Naive B cell (primary cell): ENCODE measurements at regions not wholly inside any gene's neighbourhood (a gene's known extent, or its start where the extent isn't known, plus 50 kb on each side); places are given as distances from the start of the nearest gene placed in this dataset.
A peak's percentile ranks its signal among the peaks of the same experiment; 100 is the strongest.

Experiments
- ATAC-seq, 2 donors: fragments of 150-1000 bp; cut with Tn5 transposase; 2 replicates each; pipeline ENCODE4 v1.10.0; 2021; ENCODE audit warnings: low read depth in 2 of 2, mild to moderate bottlenecking in 2 of 2, moderate library complexity in 2 of 2
- DNase-seq: peaks from one replicate; pipeline ENCODE4 v3.0.0; 2022
- H3K27ac Mint-ChIP-seq, 6 donors: one replicate each; pipeline ENCODE4 v1.8.0; 2020 to 2022; ENCODE audit warnings: mild to moderate bottlenecking in 6 of 6, mixed read lengths in 6 of 6, moderate library complexity in 5 of 6, inconsistent platforms in 2 of 6
- H3K27me3 Mint-ChIP-seq, 3 donors: one replicate each; pipeline ENCODE4 v1.8.0; 2021 to 2022; ENCODE audit warnings: mixed read lengths in 3 of 3, mild to moderate bottlenecking in 1 of 3
- H3K36me3 Mint-ChIP-seq, 2 donors: one replicate each; pipeline ENCODE4 v1.8.0; 2020 to 2022; ENCODE audit warnings: mixed read lengths in 2 of 2, inconsistent platforms in 1 of 2, mild to moderate bottlenecking in 1 of 2
- H3K4me1 Mint-ChIP-seq, 3 donors: one replicate each; pipeline ENCODE4 v1.8.0; 2020 to 2022; ENCODE audit warnings: mixed read lengths in 3 of 3, inconsistent platforms in 1 of 3, mild to moderate bottlenecking in 1 of 3, moderate library complexity in 1 of 3
- H3K4me3 Mint-ChIP-seq, 8 donors: one replicate each; pipeline ENCODE4 v1.8.0; 2020 to 2022; ENCODE audit warnings: mild to moderate bottlenecking in 8 of 8, mixed read lengths in 8 of 8, moderate library complexity in 8 of 8, inconsistent platforms in 2 of 8
- H3K9me3 Mint-ChIP-seq, 7 donors: one replicate each; pipeline ENCODE4 v1.8.0; 2020 to 2022; ENCODE audit warnings: mixed read lengths in 7 of 7, mild to moderate bottlenecking in 5 of 7, inconsistent platforms in 2 of 7, moderate library complexity in 1 of 7

DNA sequence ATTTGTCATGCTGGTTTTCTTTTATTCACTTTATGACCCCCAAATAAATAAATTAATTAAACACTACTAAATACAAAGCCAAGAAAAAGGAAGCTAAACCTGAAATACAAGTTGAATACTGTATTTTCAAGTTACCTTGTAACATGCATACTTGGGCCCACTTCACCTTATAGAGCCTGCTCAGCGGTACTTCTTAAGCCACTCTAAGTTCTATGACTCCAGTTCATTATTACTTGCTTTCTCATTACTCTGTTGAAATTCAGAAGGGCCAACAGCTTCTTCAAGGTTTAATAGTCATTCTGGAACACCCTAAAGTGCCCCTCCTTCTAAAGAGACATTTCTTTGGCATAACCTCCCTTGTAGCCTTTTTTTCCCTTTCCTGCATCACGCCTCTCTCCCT, 844.5 kb downstream of the RPA4 start:
- H3K27me3 Mint-ChIP-seq = peaks cover 0 to 6% (median 0%) of the 10 kb centered on the region in 3 donors
- H3K9me3 Mint-ChIP-seq = peaks cover 0 to 6% (median 0%) of the 10 kb centered on the region in 7 donors
- ATAC-seq (no peak), DNase-seq (no peak)
- no peak overlapping the region for H3K4me3 Mint-ChIP-seq
- no peak overlapping the region for H3K27ac Mint-ChIP-seq
- no peaks in the 10 kb centered on the region for H3K4me1 Mint-ChIP-seq
- no peaks in the 10 kb centered on the region for H3K36me3 Mint-ChIP-seq

GRCh38 chrX:97740044-97740443, 856.3 kb downstream of the RPA4 start:
- H3K27ac Mint-ChIP-seq = no peak overlapping the region
- no peak overlapping the region for H3K4me3 Mint-ChIP-seq
- H3K9me3 Mint-ChIP-seq = peaks cover 0 to 5% (median 2%) of the 10 kb centered on the region in 7 donors
- H3K36me3 Mint-ChIP-seq = no peaks in the 10 kb centered on the region
- DNase-seq (no peak), ATAC-seq (no peak)
- no peaks in the 10 kb centered on the region for H3K4me1 Mint-ChIP-seq
- H3K27me3 Mint-ChIP-seq = peaks cover 0 to 4% (median 0%) of the 10 kb centered on the region in 3 donors

DNA sequence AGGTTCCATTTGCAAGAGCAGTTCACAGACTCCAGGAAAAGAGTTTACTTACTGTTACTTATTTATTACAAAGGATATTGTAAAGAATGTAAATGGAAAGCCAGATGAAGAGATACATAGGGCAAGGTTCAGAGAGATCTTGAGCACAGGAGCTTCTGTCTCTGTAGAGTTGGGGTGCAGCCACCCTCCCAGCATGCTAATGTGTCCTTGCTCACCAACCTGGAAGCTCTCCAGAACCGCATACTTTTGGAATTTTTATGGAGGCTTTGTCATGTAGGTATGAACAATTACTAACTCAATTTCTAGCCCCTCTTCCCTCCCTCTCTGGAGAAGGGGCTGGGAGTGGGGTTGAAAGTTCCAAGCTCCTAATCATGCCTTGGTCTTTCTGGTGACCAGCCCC, 857.2 kb downstream of the RPA4 start:
- H3K4me1 Mint-ChIP-seq = no peaks in the 10 kb centered on the region
- peaks cover 0 to 4% (median 0%) of the 10 kb centered on the region in 3 donors for H3K27me3 Mint-ChIP-seq
- no peak overlapping the region for H3K27ac Mint-ChIP-seq
- H3K4me3 Mint-ChIP-seq = no peak overlapping the region
- H3K9me3 Mint-ChIP-seq = peaks cover 0 to 8% (median 2%) of the 10 kb centered on the region in 7 donors
- ATAC-seq = no peak
- no peaks in the 10 kb centered on the region for H3K36me3 Mint-ChIP-seq
- DNase-seq = no peak

DNA sequence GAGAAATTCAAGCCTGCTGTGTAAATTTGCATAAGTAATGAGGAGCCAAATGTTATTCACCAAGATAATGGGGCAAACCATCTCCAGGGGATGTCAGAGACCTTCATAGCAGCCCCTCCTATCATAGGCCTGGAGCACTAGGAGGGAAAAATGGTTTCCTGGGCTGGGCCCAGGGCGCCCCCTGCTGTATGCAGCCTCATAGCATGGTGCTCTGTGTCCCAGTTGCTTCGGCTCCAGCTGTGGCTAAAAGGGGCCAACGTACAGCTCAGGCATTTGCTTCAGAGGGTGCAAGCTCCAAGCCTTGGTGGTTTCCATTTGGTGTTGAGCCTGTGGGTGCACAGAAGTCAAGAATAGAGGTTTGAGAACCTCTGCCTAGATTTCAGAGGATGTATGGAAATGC, 859.3 kb downstream of the RPA4 start:
- no peaks in the 10 kb centered on the region for H3K36me3 Mint-ChIP-seq
- H3K27me3 Mint-ChIP-seq = peaks cover 0 to 4% (median 0%) of the 10 kb centered on the region in 3 donors
- no peak overlapping the region for H3K27ac Mint-ChIP-seq
- no peak overlapping the region for H3K4me3 Mint-ChIP-seq
- no peak for DNase-seq
- peaks cover 0 to 8% (median 0%) of the 10 kb centered on the region in 7 donors for H3K9me3 Mint-ChIP-seq
- H3K4me1 Mint-ChIP-seq = no peaks in the 10 kb centered on the region
- no peak for ATAC-seq

DNA sequence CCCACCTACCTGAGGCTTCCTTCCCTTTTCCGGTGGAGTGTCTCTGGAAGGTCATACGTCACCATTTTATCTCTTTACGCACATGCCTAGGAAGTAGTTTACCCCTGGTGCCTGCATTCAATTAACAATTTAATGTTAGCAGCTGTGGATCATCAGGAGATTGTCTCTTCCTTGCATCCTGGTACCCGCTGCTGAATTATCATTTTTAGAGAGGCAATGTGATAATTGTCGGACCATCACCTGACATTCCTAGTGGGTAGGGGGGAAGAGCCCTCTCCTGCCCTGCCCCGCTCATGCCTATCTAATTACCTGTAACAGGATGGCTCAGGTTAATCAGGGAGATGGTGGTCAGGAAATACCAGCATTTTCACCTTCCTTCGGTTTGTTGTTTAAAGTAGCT, 863.6 kb downstream of the RPA4 start:
- no peak overlapping the region for H3K27ac Mint-ChIP-seq
- ATAC-seq = no peak
- peaks cover 0 to 6% (median 0%) of the 10 kb centered on the region in 7 donors for H3K9me3 Mint-ChIP-seq
- H3K4me3 Mint-ChIP-seq = no peak overlapping the region
- H3K27me3 Mint-ChIP-seq = no peaks in the 10 kb centered on the region
- DNase-seq = no peak
- no peaks in the 10 kb centered on the region for H3K36me3 Mint-ChIP-seq
- no peaks in the 10 kb centered on the region for H3K4me1 Mint-ChIP-seq

DNA sequence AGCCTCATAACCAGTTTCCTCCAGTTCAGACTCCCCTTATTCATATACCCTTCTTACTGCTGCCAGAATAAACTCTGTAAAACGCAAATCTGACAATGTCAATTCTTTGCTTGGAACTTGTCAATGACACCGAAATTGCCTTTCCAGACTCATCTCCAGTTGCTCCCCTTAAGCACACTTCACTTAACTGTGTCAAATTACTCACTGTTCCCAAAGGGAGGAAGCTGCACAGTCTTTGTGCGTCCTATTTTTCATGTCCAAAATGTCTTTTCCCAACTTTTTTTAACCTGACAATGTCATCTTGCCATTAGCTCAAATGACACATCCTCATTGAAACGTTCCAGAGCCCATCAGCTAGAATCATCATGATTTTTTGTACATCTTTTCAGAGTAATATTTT, 867.3 kb downstream of the RPA4 start:
- Mint-ChIP-seq H3K36me3 (no peaks in the 10 kb centered on the region), H3K27ac (no peak overlapping the region), H3K4me3 (no peak overlapping the region), H3K4me1 (no peaks in the 10 kb centered on the region), H3K9me3 (peaks cover 0 to 5% (median 0%) of the 10 kb centered on the region in 7 donors), H3K27me3 (no peaks in the 10 kb centered on the region)
- DNase-seq = no peak
- ATAC-seq = no peak

DNA sequence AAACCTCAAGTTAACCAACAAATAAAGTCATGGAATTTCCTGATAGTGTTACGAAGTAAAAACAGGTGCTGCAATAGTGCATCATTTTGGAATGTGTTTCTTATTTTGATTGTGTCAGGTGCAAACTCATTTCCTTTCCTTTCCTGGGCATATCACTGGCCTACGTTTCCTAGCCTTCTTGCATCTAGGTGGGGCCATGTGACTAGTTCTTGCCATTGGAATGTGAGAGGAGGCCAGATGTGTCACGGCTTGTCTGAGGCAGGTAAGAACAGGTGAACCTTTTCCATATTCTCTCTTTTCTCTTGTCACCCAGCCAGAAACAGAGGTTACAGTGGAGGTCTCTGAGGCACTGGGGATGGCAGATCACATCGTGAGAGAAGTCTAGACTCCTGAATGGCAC, 868.0 kb downstream of the RPA4 start:
- no peak overlapping the region for H3K27ac Mint-ChIP-seq
- H3K4me1 Mint-ChIP-seq = no peaks in the 10 kb centered on the region
- DNase-seq (no peak), ATAC-seq (no peak)
- no peaks in the 10 kb centered on the region for H3K36me3 Mint-ChIP-seq
- H3K9me3 Mint-ChIP-seq = peaks cover 0 to 5% (median 0%) of the 10 kb centered on the region in 7 donors
- H3K27me3 Mint-ChIP-seq = no peaks in the 10 kb centered on the region
- H3K4me3 Mint-ChIP-seq = no peak overlapping the region

DNA sequence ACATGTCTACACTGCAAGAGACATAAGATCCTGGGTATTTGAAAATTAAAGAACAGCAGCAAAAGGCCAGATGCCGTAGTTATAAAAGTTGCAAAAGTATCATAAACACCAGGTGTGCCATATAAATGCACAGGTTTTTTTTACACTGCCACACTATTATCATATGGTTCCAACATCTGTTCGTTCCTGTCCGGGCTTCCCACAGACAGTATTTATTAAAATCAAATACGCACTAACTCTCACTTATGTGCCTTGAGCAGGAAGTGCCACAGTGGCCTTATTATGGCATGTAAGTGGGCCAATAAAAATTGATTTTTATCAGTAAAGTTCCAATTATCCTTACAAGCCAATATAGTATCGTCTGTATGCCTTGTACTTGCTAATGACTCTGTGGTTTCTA, 873.2 kb downstream of the RPA4 start:
- no peak overlapping the region for H3K4me3 Mint-ChIP-seq
- DNase-seq (no peak), ATAC-seq (no peak)
- no peaks in the 10 kb centered on the region for H3K36me3 Mint-ChIP-seq
- H3K27ac Mint-ChIP-seq = no peak overlapping the region
- H3K9me3 Mint-ChIP-seq = peaks cover 0 to 3% (median 0%) of the 10 kb centered on the region in 7 donors
- H3K4me1 Mint-ChIP-seq = no peaks in the 10 kb centered on the region
- H3K27me3 Mint-ChIP-seq = no peaks in the 10 kb centered on the region

GRCh38 chrX:97763391-97763790, 879.7 kb downstream of the RPA4 start:
- peaks cover 0 to 5% (median 0%) of the 10 kb centered on the region in 7 donors for H3K9me3 Mint-ChIP-seq
- H3K27ac Mint-ChIP-seq = no peak overlapping the region
- H3K36me3 Mint-ChIP-seq = no peaks in the 10 kb centered on the region
- ATAC-seq (no peak), DNase-seq (no peak)
- H3K4me1 Mint-ChIP-seq = no peaks in the 10 kb centered on the region
- no peak overlapping the region for H3K4me3 Mint-ChIP-seq
- H3K27me3 Mint-ChIP-seq = no peaks in the 10 kb centered on the region

DNA sequence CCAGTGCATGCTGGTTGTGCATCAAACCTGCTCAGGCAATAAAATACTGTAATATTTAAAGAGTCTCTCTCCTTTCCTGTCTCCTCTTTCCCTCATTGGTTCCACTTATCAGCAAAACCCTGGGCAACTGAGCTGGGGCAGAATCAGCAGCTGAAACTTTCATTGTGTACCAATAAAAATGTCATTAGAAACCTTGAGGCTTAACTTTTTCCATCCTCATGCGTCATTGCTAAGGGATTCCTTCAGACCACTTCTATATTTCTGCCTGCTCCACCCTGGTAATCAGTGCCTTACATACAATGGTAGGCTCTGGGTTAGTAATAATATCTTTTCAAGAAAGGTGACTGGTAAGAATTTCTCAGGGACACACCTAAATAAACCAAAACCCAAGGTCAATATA, 880.3 kb downstream of the RPA4 start:
- H3K27ac Mint-ChIP-seq = no peak overlapping the region
- no peak for DNase-seq
- H3K36me3 Mint-ChIP-seq = no peaks in the 10 kb centered on the region
- H3K27me3 Mint-ChIP-seq = no peaks in the 10 kb centered on the region
- peaks cover 0 to 5% (median 0%) of the 10 kb centered on the region in 7 donors for H3K9me3 Mint-ChIP-seq
- H3K4me3 Mint-ChIP-seq = no peak overlapping the region
- H3K4me1 Mint-ChIP-seq = no peaks in the 10 kb centered on the region
- ATAC-seq = no peak

DNA sequence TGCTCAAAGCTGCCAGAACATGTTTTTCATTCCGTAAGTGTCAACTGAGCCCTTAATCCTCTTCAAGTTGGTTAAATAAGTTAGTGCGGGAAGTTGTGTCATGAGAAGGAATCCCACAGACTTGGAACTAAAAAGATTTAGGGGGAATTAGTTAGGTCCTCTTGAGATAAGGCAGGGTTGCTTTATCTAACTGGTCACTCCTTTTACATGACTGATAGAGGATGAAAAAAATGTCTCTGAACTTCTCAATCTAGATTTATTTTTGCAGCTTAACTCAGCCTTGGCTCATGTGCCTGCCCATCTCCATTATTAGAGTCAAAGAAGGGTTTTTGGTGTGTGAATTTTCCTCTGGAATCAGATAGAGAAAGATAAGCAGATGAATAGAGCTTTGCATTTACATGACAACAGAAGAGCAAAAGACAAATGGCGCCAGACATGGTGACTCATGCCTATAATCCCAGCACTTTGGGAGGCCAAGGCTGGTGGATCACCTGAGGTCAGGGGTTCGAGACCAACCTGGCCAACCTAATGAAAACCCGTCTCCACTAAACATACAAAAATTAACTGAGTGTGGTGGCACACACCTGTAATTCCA, 882.9 kb downstream of the RPA4 start:
- Mint-ChIP-seq H3K4me1 (no peaks in the 10 kb centered on the region), H3K4me3 (peak overlapping the region in 1 of 8 donors; percentile 42), H3K9me3 (peaks cover 0 to 5% (median 0%) of the 10 kb centered on the region in 7 donors), H3K27ac (no peak overlapping the region), H3K27me3 (no peaks in the 10 kb centered on the region), H3K36me3 (no peaks in the 10 kb centered on the region)
- no peak for DNase-seq
- ATAC-seq = no peak

DNA sequence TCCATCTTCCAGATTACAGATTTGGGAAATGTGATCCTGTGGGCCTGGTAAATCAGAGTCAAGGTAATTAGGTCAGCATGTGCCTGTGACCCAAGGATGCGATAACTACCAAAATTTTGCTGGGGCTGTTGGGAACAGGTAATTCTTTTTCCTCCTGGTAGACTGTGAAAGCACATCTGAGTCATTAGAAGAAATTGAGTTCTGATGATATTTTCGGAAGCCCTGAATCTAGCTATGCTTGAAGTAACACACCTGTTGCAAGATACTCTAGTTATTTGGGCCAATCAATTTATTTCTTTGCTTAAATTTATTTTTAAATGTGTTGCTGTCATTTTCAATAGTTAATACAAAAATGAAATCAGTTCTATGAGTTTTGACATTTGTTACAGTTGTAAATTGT, 903.6 kb downstream of the RPA4 start:
- DNase-seq (no peak), ATAC-seq (no peak)
- H3K27me3 Mint-ChIP-seq = no peaks in the 10 kb centered on the region
- H3K9me3 Mint-ChIP-seq = peaks cover 0 to 7% (median 4%) of the 10 kb centered on the region in 7 donors
- H3K36me3 Mint-ChIP-seq = no peaks in the 10 kb centered on the region
- H3K4me3 Mint-ChIP-seq = no peak overlapping the region
- no peaks in the 10 kb centered on the region for H3K4me1 Mint-ChIP-seq
- H3K27ac Mint-ChIP-seq = no peak overlapping the region

DNA sequence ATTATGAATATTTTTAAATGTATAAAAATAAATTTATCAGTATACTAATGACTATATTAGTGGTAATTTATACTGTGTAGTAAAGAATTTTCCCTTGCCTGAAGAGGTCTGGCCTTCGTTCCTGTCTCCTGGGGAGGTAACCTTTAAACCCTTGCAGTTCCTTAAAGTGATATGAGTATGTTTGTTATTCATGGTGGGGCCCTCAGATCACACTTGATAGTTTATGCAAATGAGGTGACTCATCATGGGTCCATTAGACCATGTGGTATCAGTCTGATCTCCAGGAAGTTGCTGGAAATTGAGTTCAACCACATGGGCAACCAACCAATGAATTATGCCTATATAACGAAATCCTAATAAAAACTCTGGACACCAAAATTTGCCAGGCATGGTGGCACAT, 904.1 kb downstream of the RPA4 start:
- H3K4me3 Mint-ChIP-seq = no peak overlapping the region
- no peaks in the 10 kb centered on the region for H3K27me3 Mint-ChIP-seq
- no peak for ATAC-seq
- no peaks in the 10 kb centered on the region for H3K36me3 Mint-ChIP-seq
- H3K9me3 Mint-ChIP-seq = peaks cover 0 to 7% (median 3%) of the 10 kb centered on the region in 7 donors
- no peak for DNase-seq
- H3K4me1 Mint-ChIP-seq = no peaks in the 10 kb centered on the region
- no peak overlapping the region for H3K27ac Mint-ChIP-seq

- H3K36me3 Mint-ChIP-seq = no peaks in the 10 kb centered on the region
- no peak overlapping the region for H3K27ac Mint-ChIP-seq
- no peaks in the 10 kb centered on the region for H3K27me3 Mint-ChIP-seq
- peaks cover 0 to 4% (median 3%) of the 10 kb centered on the region in 7 donors for H3K9me3 Mint-ChIP-seq
- no peak overlapping the region for H3K4me3 Mint-ChIP-seq
- DNase-seq (no peak), ATAC-seq (no peak)
- H3K4me1 Mint-ChIP-seq = no peaks in the 10 kb centered on the region
Measured at GRCh38 chrX:97790850-97791249, 907.1 kb downstream of the RPA4 start.

DNA sequence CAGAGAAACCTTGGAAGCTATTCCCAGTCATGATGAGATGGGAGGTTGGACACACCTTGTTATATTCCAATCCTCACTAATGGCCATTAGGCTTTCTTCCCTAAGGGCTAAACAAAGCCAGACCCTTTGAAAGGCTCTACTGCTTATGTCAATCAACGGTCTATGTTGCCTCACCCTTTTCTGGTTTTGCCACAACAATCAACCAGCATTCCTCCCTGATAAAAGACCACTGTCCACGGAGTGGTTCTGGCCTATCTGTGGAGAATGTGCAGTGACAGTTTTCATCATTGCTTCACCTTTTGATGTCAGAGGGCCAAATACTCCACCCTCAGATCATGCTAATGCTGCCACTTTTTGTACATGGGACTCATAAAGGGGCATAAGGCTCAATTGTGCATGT, 913.4 kb downstream of the RPA4 start:
- H3K27me3 Mint-ChIP-seq = no peaks in the 10 kb centered on the region
- H3K9me3 Mint-ChIP-seq = peaks cover 0 to 8% (median 3%) of the 10 kb centered on the region in 7 donors
- H3K36me3 Mint-ChIP-seq = no peaks in the 10 kb centered on the region
- H3K4me3 Mint-ChIP-seq = no peak overlapping the region
- DNase-seq = no peak
- ATAC-seq = no peak
- no peak overlapping the region for H3K27ac Mint-ChIP-seq
- no peaks in the 10 kb centered on the region for H3K4me1 Mint-ChIP-seq
